SU-DHL-6 (cell line): ENCODE measurements at regions not wholly inside any gene's neighbourhood (a gene's known extent, or its start where the extent isn't known, plus 50 kb on each side); places are given as distances from the start of the nearest gene placed in this dataset.
"Not testable (repeated sequence)": the region's sequence is repeated elsewhere in the genome, so short reads cannot be mapped to it uniquely, and the experiment has no call there.

Experiments
- EZH2phosphoT487 ChIP-seq: fragments of 200-600 bp; sonication (generic), shearing (Covaris generic); conservative IDR thresholded peaks from 2 replicates; pipeline ENCODE4 v1.6.1; 2018; ENCODE audit warnings: mild to moderate bottlenecking, antibody characterized with exemption, low read length, moderate library complexity, mixed read lengths
- TF ChIP-seq, protein P1 (sequence below): fragments of 200-600 bp; sonication (generic); IDR thresholded peaks from one replicate; pipeline ENCODE4 v1.5.1; 2017; ENCODE audit warnings: antibody characterized with exemption, mild to moderate bottlenecking, low read length, moderate library complexity; ENCODE audit not compliant: insufficient read depth, poor library complexity, severe bottlenecking

- TF ChIP-seq, protein P1, sequence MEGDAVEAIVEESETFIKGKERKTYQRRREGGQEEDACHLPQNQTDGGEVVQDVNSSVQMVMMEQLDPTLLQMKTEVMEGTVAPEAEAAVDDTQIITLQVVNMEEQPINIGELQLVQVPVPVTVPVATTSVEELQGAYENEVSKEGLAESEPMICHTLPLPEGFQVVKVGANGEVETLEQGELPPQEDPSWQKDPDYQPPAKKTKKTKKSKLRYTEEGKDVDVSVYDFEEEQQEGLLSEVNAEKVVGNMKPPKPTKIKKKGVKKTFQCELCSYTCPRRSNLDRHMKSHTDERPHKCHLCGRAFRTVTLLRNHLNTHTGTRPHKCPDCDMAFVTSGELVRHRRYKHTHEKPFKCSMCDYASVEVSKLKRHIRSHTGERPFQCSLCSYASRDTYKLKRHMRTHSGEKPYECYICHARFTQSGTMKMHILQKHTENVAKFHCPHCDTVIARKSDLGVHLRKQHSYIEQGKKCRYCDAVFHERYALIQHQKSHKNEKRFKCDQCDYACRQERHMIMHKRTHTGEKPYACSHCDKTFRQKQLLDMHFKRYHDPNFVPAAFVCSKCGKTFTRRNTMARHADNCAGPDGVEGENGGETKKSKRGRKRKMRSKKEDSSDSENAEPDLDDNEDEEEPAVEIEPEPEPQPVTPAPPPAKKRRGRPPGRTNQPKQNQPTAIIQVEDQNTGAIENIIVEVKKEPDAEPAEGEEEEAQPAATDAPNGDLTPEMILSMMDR = not testable (repeated sequence)
- TF ChIP-seq EZH2phosphoT487 = not testable (repeated sequence)
Measured at GRCh38 chr21:33992412-33992811, 76.8 kb upstream of the ATP5PO start.
